ENCODE measurements at regions not wholly inside any gene's neighbourhood (a gene's known extent, or its start where the extent isn't known, plus 50 kb on each side); places are given as distances from the start of the nearest gene placed in this dataset.

DNA sequence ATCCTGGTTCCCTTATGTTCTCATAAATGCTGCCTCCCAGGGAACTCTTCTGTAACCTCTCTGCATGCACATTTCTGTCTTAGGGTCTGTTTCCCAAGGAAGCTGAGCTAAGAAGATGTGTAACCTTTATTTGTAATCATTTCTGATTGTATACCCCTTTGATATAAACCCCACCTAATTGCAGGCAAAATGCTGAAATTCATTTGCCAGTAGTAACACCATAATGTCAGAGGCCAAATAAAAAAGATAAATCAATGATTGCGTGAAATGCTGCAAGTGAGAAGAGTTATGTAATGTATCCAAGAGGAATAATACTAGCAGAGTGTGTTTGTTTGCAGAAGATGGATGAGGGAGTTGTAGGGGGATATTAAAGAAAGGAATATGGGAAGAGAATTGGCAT is 822.6 kb upstream of the GRAMD2B start:
- TF ChIP-seq, protein P1, sequence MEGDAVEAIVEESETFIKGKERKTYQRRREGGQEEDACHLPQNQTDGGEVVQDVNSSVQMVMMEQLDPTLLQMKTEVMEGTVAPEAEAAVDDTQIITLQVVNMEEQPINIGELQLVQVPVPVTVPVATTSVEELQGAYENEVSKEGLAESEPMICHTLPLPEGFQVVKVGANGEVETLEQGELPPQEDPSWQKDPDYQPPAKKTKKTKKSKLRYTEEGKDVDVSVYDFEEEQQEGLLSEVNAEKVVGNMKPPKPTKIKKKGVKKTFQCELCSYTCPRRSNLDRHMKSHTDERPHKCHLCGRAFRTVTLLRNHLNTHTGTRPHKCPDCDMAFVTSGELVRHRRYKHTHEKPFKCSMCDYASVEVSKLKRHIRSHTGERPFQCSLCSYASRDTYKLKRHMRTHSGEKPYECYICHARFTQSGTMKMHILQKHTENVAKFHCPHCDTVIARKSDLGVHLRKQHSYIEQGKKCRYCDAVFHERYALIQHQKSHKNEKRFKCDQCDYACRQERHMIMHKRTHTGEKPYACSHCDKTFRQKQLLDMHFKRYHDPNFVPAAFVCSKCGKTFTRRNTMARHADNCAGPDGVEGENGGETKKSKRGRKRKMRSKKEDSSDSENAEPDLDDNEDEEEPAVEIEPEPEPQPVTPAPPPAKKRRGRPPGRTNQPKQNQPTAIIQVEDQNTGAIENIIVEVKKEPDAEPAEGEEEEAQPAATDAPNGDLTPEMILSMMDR (conservative IDR thresholded peaks at IDR 0.05; ENCODE audit: low read depth, low read length) = no peak
- no peak overlapping the region for H3K4me3 ChIP-seq (ENCODE audit: low read depth, low read length)
- no peak for DNase-seq (ENCODE audit: low read depth)

DNA sequence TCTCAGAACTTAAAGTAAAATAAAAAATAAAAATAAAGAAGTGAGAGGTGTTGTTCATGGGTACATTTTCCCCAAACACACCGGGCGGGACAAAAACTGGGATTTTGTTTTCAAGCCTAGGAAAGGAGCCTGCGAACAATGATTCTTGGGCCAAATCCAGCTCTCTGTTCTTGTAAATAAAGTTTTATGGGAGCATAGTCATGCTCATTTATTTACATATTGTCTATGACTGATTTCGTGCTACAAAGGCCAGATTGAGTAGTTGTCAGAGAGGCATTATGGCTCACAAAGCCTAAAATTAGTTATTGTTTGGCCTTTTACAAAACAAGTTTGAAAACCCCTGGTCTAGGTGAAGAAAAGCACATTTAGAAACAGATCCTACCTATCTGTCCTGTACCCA is 821.0 kb upstream of the GRAMD2B start:
- H3K4me3 ChIP-seq (ENCODE audit: low read depth, low read length) = no peak overlapping the region
- DNase-seq (ENCODE audit: low read depth) = no peak
- TF ChIP-seq, protein P1 (conservative IDR thresholded peaks at IDR 0.05; ENCODE audit: low read depth, low read length) = no peak

DNA sequence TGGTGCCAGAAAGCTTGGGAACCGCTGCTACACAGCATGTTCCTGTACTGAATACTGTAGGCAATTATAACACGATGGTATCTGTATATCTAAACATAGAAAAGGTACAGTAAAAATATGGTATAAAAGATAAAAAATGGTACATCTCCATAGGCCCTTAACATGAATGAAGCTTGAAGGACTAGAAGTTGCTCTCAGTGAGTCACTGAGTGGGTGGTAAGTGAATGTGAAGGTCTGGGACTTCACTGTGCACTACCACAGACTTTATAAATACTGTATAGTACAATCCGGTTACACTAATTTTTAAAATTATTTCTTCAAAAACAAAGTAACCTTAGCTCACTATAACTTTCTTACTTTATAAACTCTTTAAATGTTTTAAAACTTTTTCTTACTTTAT is 819.9 kb upstream of the GRAMD2B start:
- TF ChIP-seq, protein P1 (conservative IDR thresholded peaks at IDR 0.05; ENCODE audit: low read depth, low read length) = no peak
- DNase-seq (ENCODE audit: low read depth) = no peak
- H3K4me3 ChIP-seq (ENCODE audit: low read depth, low read length) = no peak overlapping the region

DNA sequence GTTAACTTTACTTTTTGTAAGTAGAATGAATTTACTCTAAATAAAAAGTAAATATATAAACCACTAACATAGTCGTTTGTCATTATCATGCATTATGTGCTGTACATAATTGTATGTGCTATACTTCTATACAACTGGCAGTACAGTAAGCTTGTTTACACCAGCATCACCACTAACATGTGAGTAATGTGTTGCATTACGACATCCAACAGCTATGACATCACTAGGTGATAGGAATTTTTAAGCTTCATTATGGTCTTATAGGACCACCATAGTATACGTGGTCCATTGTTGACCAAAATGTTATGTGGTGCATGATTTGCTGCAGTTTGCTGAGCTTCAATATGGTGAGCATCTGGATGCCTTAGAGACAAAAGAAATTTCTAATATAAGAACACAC is 819.1 kb upstream of the GRAMD2B start:
- no peak overlapping the region for H3K4me3 ChIP-seq (ENCODE audit: low read depth, low read length)
- TF ChIP-seq, protein P1 (conservative IDR thresholded peaks at IDR 0.05; ENCODE audit: low read depth, low read length) = no peak
- DNase-seq (ENCODE audit: low read depth) = no peak

DNA sequence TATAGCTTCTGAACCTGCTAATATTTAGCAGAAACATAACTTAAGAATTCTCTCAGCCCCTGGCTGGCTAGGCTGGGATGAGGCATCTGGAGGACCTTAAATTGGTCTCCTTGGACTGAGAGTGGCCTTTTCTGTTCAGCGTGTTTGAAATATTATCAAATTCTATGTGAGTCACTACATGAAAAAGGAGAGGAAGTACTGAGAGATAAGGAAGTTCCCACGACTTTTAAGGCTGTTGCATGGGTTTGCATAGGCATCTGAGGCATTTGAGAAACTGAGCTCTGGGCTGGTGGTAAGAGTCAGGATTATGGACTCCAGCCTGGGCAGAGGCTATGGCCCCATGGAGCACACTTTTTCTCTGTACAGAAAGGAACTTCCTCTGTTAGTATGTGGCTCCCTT is 816.2 kb upstream of the GRAMD2B start:
- no peak overlapping the region for H3K4me3 ChIP-seq (ENCODE audit: low read depth, low read length)

DNA sequence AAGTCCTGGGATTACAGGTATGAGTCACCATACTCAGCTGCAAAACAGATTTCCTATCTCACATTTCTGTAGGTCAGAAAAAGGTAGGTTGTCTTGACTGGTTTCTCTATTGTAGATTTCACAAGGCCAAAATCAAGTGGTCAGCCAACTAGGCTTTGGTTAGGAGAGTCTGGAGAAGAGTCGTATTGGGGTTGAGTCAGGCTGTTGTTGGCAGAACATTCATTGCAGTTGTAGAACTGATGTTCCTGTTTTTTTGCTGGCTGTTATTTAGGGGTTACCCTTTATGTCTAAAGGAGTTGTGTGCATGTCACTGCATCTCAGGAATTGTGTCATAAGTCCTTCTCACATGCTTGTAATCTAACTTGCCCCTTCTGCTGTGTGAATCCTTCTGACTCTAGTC is 814.2 kb upstream of the GRAMD2B start:
- no peak overlapping the region for H3K4me3 ChIP-seq (ENCODE audit: low read depth, low read length)
- TF ChIP-seq, protein P1 (conservative IDR thresholded peaks at IDR 0.05; ENCODE audit: low read depth, low read length) = no peak
- no peak for DNase-seq (ENCODE audit: low read depth)

More for the DNA sequence above, 816.2 kb upstream of the GRAMD2B start:
- TF ChIP-seq, protein P1 (conservative IDR thresholded peaks at IDR 0.05; ENCODE audit: low read depth, low read length) = no peak
- no peak for DNase-seq (ENCODE audit: low read depth)

DNA sequence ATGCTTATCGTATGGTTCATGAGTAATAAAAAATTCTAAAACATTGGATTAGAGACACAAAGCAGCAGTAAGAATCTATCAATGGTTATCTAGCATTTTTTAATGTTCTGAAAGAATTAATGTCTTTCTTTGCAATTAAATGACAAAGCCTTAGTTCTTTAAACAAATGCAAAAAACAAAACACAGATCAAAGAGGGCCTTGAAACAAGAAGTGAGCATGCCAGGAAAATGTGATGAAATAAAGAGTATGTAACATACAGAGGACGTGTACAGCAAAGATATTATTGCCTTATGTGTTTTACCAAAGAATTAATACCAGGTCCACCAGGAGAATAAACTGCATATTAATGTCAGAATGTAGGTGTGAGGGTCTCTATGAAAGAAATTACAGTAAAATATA is 812.3 kb upstream of the GRAMD2B start:
- no peak overlapping the region for H3K4me3 ChIP-seq (ENCODE audit: low read depth, low read length)
- TF ChIP-seq, protein P1 (conservative IDR thresholded peaks at IDR 0.05; ENCODE audit: low read depth, low read length) = no peak
- no peak for DNase-seq (ENCODE audit: low read depth)
